ENCODE measurements at regions not wholly inside any gene's neighbourhood (a gene's known extent, or its start where the extent isn't known, plus 50 kb on each side); places are given as distances from the start of the nearest gene placed in this dataset.

GRCh38 chr4:181792641-181793040, 450.6 kb upstream of the TENM3 start:
- no peak for DNase-seq
- Histone ChIP-seq H3K27ac (ENCODE audit: low read depth in 2 of 2, low read length in 2 of 2) (no peak overlapping the region), H3K4me1 (ENCODE audit: control insufficient read depth in 2 of 3, insufficient read depth in 2 of 3, low read depth in 1 of 3, low read length in 3 of 3) (no peaks in the 10 kb centered on the region), H3K9me3 (ENCODE audit: control insufficient read depth in 2 of 3, insufficient read depth in 1 of 3, low read length in 3 of 3) (peaks cover 0 to 6% (median 0%) of the 10 kb centered on the region in 3 donors), H3K9ac (ENCODE audit: low read length in 3 of 3) (no peak overlapping the region), H3K4me3 (ENCODE audit: low read length in 3 of 3) (no peak overlapping the region), H3K27me3 (ENCODE audit: control insufficient read depth, insufficient read depth, low read length) (no peaks in the 10 kb centered on the region), H3K36me3 (ENCODE audit: control insufficient read depth in 2 of 3, insufficient read depth in 3 of 3, low read length in 3 of 3) (no peaks in the 10 kb centered on the region)
- TF ChIP-seq CTCF (IDR thresholded peaks at IDR 0.05; ENCODE audit: borderline replicate concordance, extremely low read depth, insufficient read depth), result no peak
- intact Hi-C loops (cut with DNase I), result no loop called here
- FAIRE-seq, result no peak

GRCh38 chr4:181793096-181793495, 450.1 kb upstream of the TENM3 start:
- Histone ChIP-seq H3K9me3 (ENCODE audit: control insufficient read depth in 2 of 3, insufficient read depth in 1 of 3, low read length in 3 of 3) (peaks cover 0 to 6% (median 0%) of the 10 kb centered on the region in 3 donors), H3K9ac (ENCODE audit: low read length in 3 of 3) (no peak overlapping the region), H3K27ac (ENCODE audit: low read depth in 2 of 2, low read length in 2 of 2) (no peak overlapping the region), H3K4me1 (ENCODE audit: control insufficient read depth in 2 of 3, insufficient read depth in 2 of 3, low read depth in 1 of 3, low read length in 3 of 3) (no peaks in the 10 kb centered on the region), H3K4me3 (ENCODE audit: low read length in 3 of 3) (no peak overlapping the region), H3K36me3 (ENCODE audit: control insufficient read depth in 2 of 3, insufficient read depth in 3 of 3, low read length in 3 of 3) (no peaks in the 10 kb centered on the region), H3K27me3 (ENCODE audit: control insufficient read depth, insufficient read depth, low read length) (no peaks in the 10 kb centered on the region)
- FAIRE-seq, result no peak
- peak in 3 of 5 donors; percentile 22 to 27 (median 24) for DNase-seq
- no peak for TF ChIP-seq CTCF (IDR thresholded peaks at IDR 0.05; ENCODE audit: borderline replicate concordance, extremely low read depth, insufficient read depth)
- intact Hi-C loops (cut with DNase I), result no loop called here

GRCh38 chr4:181796502-181796901, 446.7 kb upstream of the TENM3 start:
- DNase-seq, result no peak
- peaks cover 0 to 6% (median 0%) of the 10 kb centered on the region in 3 donors for H3K9me3 ChIP-seq (ENCODE audit: control insufficient read depth in 2 of 3, insufficient read depth in 1 of 3, low read length in 3 of 3)
- H3K4me1 ChIP-seq (ENCODE audit: control insufficient read depth in 2 of 3, insufficient read depth in 2 of 3, low read depth in 1 of 3, low read length in 3 of 3), result no peaks in the 10 kb centered on the region
- intact Hi-C loops (cut with DNase I), result no loop called here
- TF ChIP-seq CTCF (IDR thresholded peaks at IDR 0.05; ENCODE audit: borderline replicate concordance, extremely low read depth, insufficient read depth), result no peak
- FAIRE-seq, result no peak
- H3K27ac ChIP-seq (ENCODE audit: low read depth in 2 of 2, low read length in 2 of 2), result no peak overlapping the region
- no peak overlapping the region for H3K4me3 ChIP-seq (ENCODE audit: low read length in 3 of 3)
- H3K27me3 ChIP-seq (ENCODE audit: control insufficient read depth, insufficient read depth, low read length), result no peaks in the 10 kb centered on the region
- H3K36me3 ChIP-seq (ENCODE audit: control insufficient read depth in 2 of 3, insufficient read depth in 3 of 3, low read length in 3 of 3), result no peaks in the 10 kb centered on the region
- H3K9ac ChIP-seq (ENCODE audit: low read length in 3 of 3), result no peak overlapping the region

GRCh38 chr4:181798536-181798935, 444.7 kb upstream of the TENM3 start:
- no peaks in the 10 kb centered on the region for H3K27me3 ChIP-seq (ENCODE audit: control insufficient read depth, insufficient read depth, low read length)
- TF ChIP-seq CTCF (IDR thresholded peaks at IDR 0.05; ENCODE audit: borderline replicate concordance, extremely low read depth, insufficient read depth), result no peak
- FAIRE-seq (no peak), DNase-seq (no peak)
- peaks cover 0 to 6% (median 0%) of the 10 kb centered on the region in 3 donors for H3K9me3 ChIP-seq (ENCODE audit: control insufficient read depth in 2 of 3, insufficient read depth in 1 of 3, low read length in 3 of 3)
- H3K27ac ChIP-seq (ENCODE audit: low read depth in 2 of 2, low read length in 2 of 2), result no peak overlapping the region
- H3K4me3 ChIP-seq (ENCODE audit: low read length in 3 of 3), result no peak overlapping the region
- intact Hi-C loops (cut with DNase I), result no loop called here
- H3K36me3 ChIP-seq (ENCODE audit: control insufficient read depth in 2 of 3, insufficient read depth in 3 of 3, low read length in 3 of 3), result no peaks in the 10 kb centered on the region
- H3K9ac ChIP-seq (ENCODE audit: low read length in 3 of 3), result no peak overlapping the region
- no peaks in the 10 kb centered on the region for H3K4me1 ChIP-seq (ENCODE audit: control insufficient read depth in 2 of 3, insufficient read depth in 2 of 3, low read depth in 1 of 3, low read length in 3 of 3)

Data from kidney (tissue), 13 donors.